Keratinocyte (primary cell): ENCODE measurements at regions not wholly inside any gene's neighbourhood (a gene's known extent, or its start where the extent isn't known, plus 50 kb on each side); places are given as distances from the start of the nearest gene placed in this dataset.

Experiments
- DNase-seq: peaks from one replicate; pipeline ENCODE4 v3.0.0-alpha.2; 2011; ENCODE audit warnings: low read depth, missing footprints, low spot score
- FAIRE-seq: peaks from 2 replicates; lab custom pipeline; 2011; peaks lifted over from hg19 to GRCh38; lab: Jason Lieb, UNC
- H2AFZ ChIP-seq: 2 replicates; pipeline ENCODE4 v1.6.0; 2012; ENCODE audit warnings: low read length, control low read depth, inconsistent platforms; ENCODE audit not compliant: control insufficient read depth
- H3K27ac ChIP-seq: 2 replicates; pipeline ENCODE4 v1.5.1; 2011; ENCODE audit warnings: low read length; ENCODE audit not compliant: control insufficient read depth, insufficient read depth
- H3K27me3 ChIP-seq: 3 replicates; pipeline ENCODE4 v1.6.0; 2011; ENCODE audit warnings: low read length; ENCODE audit not compliant: control insufficient read depth, insufficient read depth; ENCODE audit errors: extremely low read depth
- H3K36me3 ChIP-seq, 2 experiments: 2 replicates in 1 of 2; 3 replicates in 1 of 2; pipeline ENCODE4 v1.5.1; 2011; ENCODE audit warnings: low read length in 2 of 2, mild to moderate bottlenecking in 1 of 2; ENCODE audit not compliant: control insufficient read depth in 2 of 2, insufficient read depth in 2 of 2; ENCODE audit errors: extremely low read depth in 1 of 2
- H3K4me1 ChIP-seq: 3 replicates; pipeline ENCODE4 v1.5.1; 2011; ENCODE audit warnings: low read length; ENCODE audit not compliant: control insufficient read depth, insufficient read depth; ENCODE audit errors: extremely low read depth
- H3K4me2 ChIP-seq: 3 replicates; pipeline ENCODE4 v1.6.0; 2011; ENCODE audit warnings: low read depth, low read length; ENCODE audit not compliant: control insufficient read depth, insufficient read depth; ENCODE audit errors: extremely low read depth
- H3K4me3 ChIP-seq, 3 experiments: fragments of 200-600 bp in 1 of 3; sonication (generic) in 1 of 3; 2 replicates in 2 of 3; 3 replicates in 1 of 3; pipeline ENCODE4 v1.5.1; 2011 to 2016; ENCODE audit warnings: low read length in 3 of 3, mild to moderate bottlenecking in 3 of 3, control low read depth in 2 of 3, inconsistent platforms in 1 of 3, low read depth in 1 of 3, mixed read lengths in 1 of 3, mixed run types in 1 of 3, moderate library complexity in 1 of 3; ENCODE audit not compliant: control insufficient read depth in 2 of 3, insufficient read depth in 2 of 3; ENCODE audit errors: extremely low read depth in 1 of 3
- H3K79me2 ChIP-seq: 2 replicates; pipeline ENCODE4 v1.6.0; 2012; ENCODE audit warnings: low read length; ENCODE audit not compliant: control insufficient read depth, insufficient read depth
- H3K9ac ChIP-seq: 3 replicates; pipeline ENCODE4 v1.6.0; 2011; ENCODE audit warnings: low read length; ENCODE audit not compliant: control insufficient read depth, insufficient read depth; ENCODE audit errors: extremely low read depth
- H3K9me1 ChIP-seq: 3 replicates; pipeline ENCODE4 v1.6.0; 2011; ENCODE audit warnings: low read length; ENCODE audit not compliant: control insufficient read depth, insufficient read depth; ENCODE audit errors: extremely low read depth
- H3K9me3 ChIP-seq: 2 replicates; pipeline ENCODE4 v1.5.1; 2012; ENCODE audit warnings: low read depth, low read length; ENCODE audit not compliant: control insufficient read depth
- H4K20me1 ChIP-seq: 3 replicates; pipeline ENCODE4 v1.6.0; 2011; ENCODE audit warnings: low read length; ENCODE audit not compliant: control insufficient read depth, insufficient read depth; ENCODE audit errors: extremely low read depth
- CTCF ChIP-seq, 3 experiments: IDR thresholded peaks in 1 of 3; conservative IDR thresholded peaks in 1 of 3; optimal IDR thresholded peaks in 1 of 3; 2 replicates in 2 of 3; 3 replicates in 1 of 3; pipeline versions ENCODE3 to v1.5.1; 2011; ENCODE audit warnings: low read length in 3 of 3, mild to moderate bottlenecking in 3 of 3, moderate library complexity in 2 of 3, control low read depth in 1 of 3, inconsistent platforms in 1 of 3; ENCODE audit not compliant: insufficient read depth in 2 of 3; ENCODE audit errors: extremely low read depth in 1 of 3
- EZH2 ChIP-seq: IDR thresholded peaks from one replicate; pipeline ENCODE4 v1.6.1; 2012; ENCODE audit warnings: inconsistent platforms, mild to moderate bottlenecking, low read length, moderate library complexity
- dilution Hi-C: fragments of 300-500 bp; cut with MboI; formaldehyde crosslinking; loops from one replicate; pipeline ENCODE4 v1.7.0; 2020; ENCODE audit warnings: low sequenced_read_pairs; ENCODE audit not compliant: extremely low pct_ligation_motif_present

- no peak overlapping the region for H2AFZ ChIP-seq
- H3K79me2 ChIP-seq, result no peaks in the 10 kb centered on the region
- no peak for DNase-seq
- no peak overlapping the region for H3K9ac ChIP-seq
- TF ChIP-seq CTCF (optimal IDR thresholded peaks at IDR 0.05 in 1 of 3, IDR thresholded peaks at IDR 0.05 in 1 of 3, conservative IDR thresholded peaks at IDR 0.05 in 1 of 3; ENCODE audit: extremely low read depth in 1 of 3, insufficient read depth in 2 of 3, low read length in 3 of 3), result no peak
- no peak for TF ChIP-seq EZH2
- no peaks in the 10 kb centered on the region for H3K9me3 ChIP-seq
- no peaks in the 10 kb centered on the region for H3K9me1 ChIP-seq
- peaks cover 20% of the 10 kb centered on the region for H3K27me3 ChIP-seq
- no peak for FAIRE-seq
- H3K36me3 ChIP-seq, result no peaks in the 10 kb centered on the region
- H4K20me1 ChIP-seq, result no peaks in the 10 kb centered on the region
- no peak overlapping the region for H3K4me2 ChIP-seq
- dilution Hi-C loops, result no loop called here
- H3K4me3 ChIP-seq, result no peak overlapping the region
- no peak overlapping the region for H3K27ac ChIP-seq
- no peaks in the 10 kb centered on the region for H3K4me1 ChIP-seq
Measured at GRCh38 chr15:88739541-88739940, 63.7 kb upstream of the ACAN start.

- Histone ChIP-seq H3K9me3 (no peaks in the 10 kb centered on the region), H3K4me2 (no peak overlapping the region), H3K27me3 (peaks cover 20% of the 10 kb centered on the region), H3K79me2 (no peaks in the 10 kb centered on the region), H3K9ac (no peak overlapping the region), H3K36me3 (no peaks in the 10 kb centered on the region), H4K20me1 (no peaks in the 10 kb centered on the region), H3K4me3 (no peak overlapping the region), H2AFZ (no peak overlapping the region), H3K27ac (no peak overlapping the region), H3K4me1 (no peaks in the 10 kb centered on the region), H3K9me1 (no peaks in the 10 kb centered on the region)
- dilution Hi-C loops, result no loop called here
- DNase-seq (no peak), FAIRE-seq (no peak)
- no peak for TF ChIP-seq EZH2
- no peak for TF ChIP-seq CTCF (optimal IDR thresholded peaks at IDR 0.05 in 1 of 3, IDR thresholded peaks at IDR 0.05 in 1 of 3, conservative IDR thresholded peaks at IDR 0.05 in 1 of 3; ENCODE audit: extremely low read depth in 1 of 3, insufficient read depth in 2 of 3, low read length in 3 of 3)
Measured at GRCh38 chr15:88740356-88740755, 62.9 kb upstream of the ACAN start.
